IPS DF 19.7 (cell line): ENCODE measurements at regions not wholly inside any gene's neighbourhood (a gene's known extent, or its start where the extent isn't known, plus 50 kb on each side); places are given as distances from the start of the nearest gene placed in this dataset.

ENCODE experiments used
- DNase-seq: peaks from one replicate; pipeline ENCODE4 v3.0.0-alpha.2; 2013; ENCODE audit warnings: low read depth, low spot score

- DNase-seq, result no peak
Measured at GRCh38 chr4:28918871-28919270, 1801.3 kb upstream of the PCDH7 start.

- DNase-seq, result no peak
Measured at GRCh38 chr4:28921886-28922285, 1798.3 kb upstream of the PCDH7 start.

- DNase-seq, result no peak
Measured at GRCh38 chr4:28926156-28926555, 1794.0 kb upstream of the PCDH7 start.

- no peak for DNase-seq
Measured at GRCh38 chr4:28942631-28943030, 1777.5 kb upstream of the PCDH7 start.

GRCh38 chr4:28947374-28947773 lies 1772.8 kb upstream of the PCDH7 start:
- no peak for DNase-seq

- no peak for DNase-seq
Measured at GRCh38 chr4:28948501-28948900, 1771.7 kb upstream of the PCDH7 start.

- no peak for DNase-seq
Measured at GRCh38 chr4:28966982-28967381, 1753.2 kb upstream of the PCDH7 start.

GRCh38 chr4:28973587-28974350 lies 1746.4 kb upstream of the PCDH7 start:
- no peak for DNase-seq

GRCh38 chr4:28976369-28976768 lies 1743.8 kb upstream of the PCDH7 start:
- DNase-seq, result no peak

- DNase-seq, result peak; percentile 15
Measured at GRCh38 chr4:29002151-29002550, 1718.0 kb upstream of the PCDH7 start.

GRCh38 chr4:29005838-29006237 lies 1714.3 kb upstream of the PCDH7 start:
- no peak for DNase-seq

- DNase-seq, result peak; percentile 9
Measured at GRCh38 chr4:29009908-29010307, 1710.3 kb upstream of the PCDH7 start.

- no peak for DNase-seq
Measured at GRCh38 chr4:29013341-29013740, 1706.8 kb upstream of the PCDH7 start.

GRCh38 chr4:29014555-29014954 lies 1705.6 kb upstream of the PCDH7 start:
- no peak for DNase-seq

- no peak for DNase-seq
Measured at GRCh38 chr4:29033703-29034102, 1686.5 kb upstream of the PCDH7 start.

- no peak for DNase-seq
Measured at GRCh38 chr4:29037501-29037900, 1682.7 kb upstream of the PCDH7 start.

GRCh38 chr4:29043411-29043810 lies 1676.8 kb upstream of the PCDH7 start:
- no peak for DNase-seq

- no peak for DNase-seq
Measured at GRCh38 chr4:29046186-29046585, 1674.0 kb upstream of the PCDH7 start.

- DNase-seq, result no peak
Measured at GRCh38 chr4:29046781-29047180, 1673.4 kb upstream of the PCDH7 start.

- no peak for DNase-seq
Measured at GRCh38 chr4:29047341-29048041, 1672.7 kb upstream of the PCDH7 start.

- no peak for DNase-seq
Measured at GRCh38 chr4:29051381-29051965, 1668.7 kb upstream of the PCDH7 start.

GRCh38 chr4:29052266-29052665 lies 1667.9 kb upstream of the PCDH7 start:
- no peak for DNase-seq

- DNase-seq, result no peak
Measured at GRCh38 chr4:29058531-29058930, 1661.6 kb upstream of the PCDH7 start.
